ENCODE measurements at regions not wholly inside any gene's neighbourhood (a gene's known extent, or its start where the extent isn't known, plus 50 kb on each side); places are given as distances from the start of the nearest gene placed in this dataset.
"Not testable (repeated sequence)": the region's sequence is repeated elsewhere in the genome, so short reads cannot be mapped to it uniquely, and the experiment has no call there.

DNA sequence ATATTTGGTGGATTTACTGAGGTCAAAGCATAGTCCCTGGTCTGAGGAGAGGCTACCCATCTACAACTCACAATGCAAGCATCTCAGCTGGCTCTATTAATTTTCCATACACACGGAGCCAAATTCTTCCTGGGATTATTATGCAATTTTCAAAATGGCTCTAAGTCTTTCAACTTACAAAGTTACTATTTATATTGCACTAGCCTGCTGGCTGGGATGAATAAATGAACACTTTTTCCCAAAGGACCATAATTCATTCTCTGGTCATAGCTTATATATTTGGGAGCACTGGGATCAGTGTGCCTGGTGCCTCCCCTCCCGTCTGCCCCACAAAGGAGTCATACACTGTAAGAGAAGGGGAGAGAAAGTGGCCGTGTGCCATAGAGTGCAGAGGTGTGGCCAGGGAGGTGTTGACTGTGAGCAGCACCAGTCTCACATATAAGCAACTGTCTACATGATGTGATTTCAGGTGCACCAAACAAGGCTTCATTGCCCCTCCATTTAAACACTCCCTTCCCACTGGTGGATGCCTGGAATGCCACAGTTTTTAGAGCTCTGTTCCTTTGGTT is 88.6 kb downstream of the ZNF92 start:
- ChIA-PET CTCF (interaction anchor here (0.6 kb wide), 1 partner anchor 1909 kb away, joined by 3 read pairs; no protein-coding TSS in a partner anchor), POLR2A (no interaction called here)
- Histone ChIP-seq H3K4me3 (ENCODE audit: low read depth, low read length) (no peak overlapping the region), H3K36me3 (ENCODE audit: control insufficient read depth, insufficient read depth, low read length) (no peaks in the 10 kb centered on the region), H3K27me3 (ENCODE audit: control insufficient read depth, insufficient read depth, low read length) (no peaks in the 10 kb centered on the region)
- no peak for DNase-seq (ENCODE audit: low read depth)
- TF ChIP-seq, protein P1, sequence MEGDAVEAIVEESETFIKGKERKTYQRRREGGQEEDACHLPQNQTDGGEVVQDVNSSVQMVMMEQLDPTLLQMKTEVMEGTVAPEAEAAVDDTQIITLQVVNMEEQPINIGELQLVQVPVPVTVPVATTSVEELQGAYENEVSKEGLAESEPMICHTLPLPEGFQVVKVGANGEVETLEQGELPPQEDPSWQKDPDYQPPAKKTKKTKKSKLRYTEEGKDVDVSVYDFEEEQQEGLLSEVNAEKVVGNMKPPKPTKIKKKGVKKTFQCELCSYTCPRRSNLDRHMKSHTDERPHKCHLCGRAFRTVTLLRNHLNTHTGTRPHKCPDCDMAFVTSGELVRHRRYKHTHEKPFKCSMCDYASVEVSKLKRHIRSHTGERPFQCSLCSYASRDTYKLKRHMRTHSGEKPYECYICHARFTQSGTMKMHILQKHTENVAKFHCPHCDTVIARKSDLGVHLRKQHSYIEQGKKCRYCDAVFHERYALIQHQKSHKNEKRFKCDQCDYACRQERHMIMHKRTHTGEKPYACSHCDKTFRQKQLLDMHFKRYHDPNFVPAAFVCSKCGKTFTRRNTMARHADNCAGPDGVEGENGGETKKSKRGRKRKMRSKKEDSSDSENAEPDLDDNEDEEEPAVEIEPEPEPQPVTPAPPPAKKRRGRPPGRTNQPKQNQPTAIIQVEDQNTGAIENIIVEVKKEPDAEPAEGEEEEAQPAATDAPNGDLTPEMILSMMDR (IDR thresholded peaks at IDR 0.05; ENCODE audit: insufficient read depth, low read depth, low read length), result no peak

DNA sequence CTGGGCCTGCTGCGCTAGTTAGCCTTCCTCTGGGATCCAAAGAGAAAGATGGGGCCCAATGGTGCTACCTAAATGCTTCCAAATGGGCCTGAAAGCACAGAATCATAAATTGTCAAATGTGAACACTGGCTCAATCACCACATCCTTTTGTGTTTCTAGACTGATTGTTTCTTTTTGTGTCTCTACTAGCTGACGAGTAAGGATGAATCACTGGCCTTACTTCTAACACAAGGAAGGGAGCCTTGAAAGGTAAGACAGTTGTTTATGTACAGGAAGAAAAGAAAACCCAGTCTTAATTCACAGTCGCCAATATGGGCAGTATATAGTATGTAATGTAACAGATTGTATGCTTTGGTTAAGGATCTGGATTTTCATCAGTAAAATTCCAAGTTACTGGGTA is 89.5 kb downstream of the ZNF92 start:
- Histone ChIP-seq H3K4me3 (ENCODE audit: low read depth, low read length) (no peak overlapping the region), H3K36me3 (ENCODE audit: control insufficient read depth, insufficient read depth, low read length) (no peaks in the 10 kb centered on the region), H3K27me3 (ENCODE audit: control insufficient read depth, insufficient read depth, low read length) (no peaks in the 10 kb centered on the region)
- CTCF ChIA-PET, result no interaction called here
- POLR2A ChIA-PET, result no interaction called here
- DNase-seq (ENCODE audit: low read depth), result no peak
- TF ChIP-seq, protein P1 (IDR thresholded peaks at IDR 0.05; ENCODE audit: insufficient read depth, low read depth, low read length), result no peak

DNA sequence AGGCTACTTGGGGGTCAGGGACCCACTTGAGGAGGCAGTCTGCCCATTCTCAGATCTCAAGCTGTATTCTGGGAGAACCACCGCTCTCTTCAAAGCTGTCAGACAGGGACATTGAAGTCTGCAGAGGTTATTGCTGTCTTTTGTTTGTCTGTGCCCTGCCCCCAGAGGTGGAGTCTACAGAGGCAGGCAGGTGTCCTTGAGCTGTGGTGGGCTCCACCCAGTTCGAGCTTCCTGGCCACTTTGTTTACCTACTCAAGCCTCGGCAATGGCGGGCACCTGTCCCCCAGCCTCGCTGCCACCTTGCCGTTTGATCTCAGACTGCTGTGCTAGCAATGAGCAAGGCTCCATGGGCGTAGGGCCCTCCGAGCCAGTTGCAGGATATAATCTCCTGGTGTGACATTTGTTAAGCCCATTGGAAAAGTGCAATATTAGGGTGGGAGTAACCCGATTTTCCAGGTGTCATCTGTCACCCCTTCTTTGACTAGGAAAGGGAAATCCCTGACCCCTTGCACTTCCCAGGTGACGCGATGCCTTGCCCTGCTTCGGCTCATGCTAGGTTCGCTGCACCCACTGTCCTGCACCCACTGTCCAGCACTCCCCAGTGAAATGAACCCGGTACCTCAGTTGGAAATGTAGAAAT is 96.4 kb downstream of the ZNF92 start:
- CTCF ChIA-PET; H3K4me3 ChIP-seq (ENCODE audit: low read depth, low read length); H3K27me3 ChIP-seq (ENCODE audit: control insufficient read depth, insufficient read depth, low read length); DNase-seq (ENCODE audit: low read depth); H3K36me3 ChIP-seq (ENCODE audit: control insufficient read depth, insufficient read depth, low read length); POLR2A ChIA-PET: not testable (repeated sequence)

DNA sequence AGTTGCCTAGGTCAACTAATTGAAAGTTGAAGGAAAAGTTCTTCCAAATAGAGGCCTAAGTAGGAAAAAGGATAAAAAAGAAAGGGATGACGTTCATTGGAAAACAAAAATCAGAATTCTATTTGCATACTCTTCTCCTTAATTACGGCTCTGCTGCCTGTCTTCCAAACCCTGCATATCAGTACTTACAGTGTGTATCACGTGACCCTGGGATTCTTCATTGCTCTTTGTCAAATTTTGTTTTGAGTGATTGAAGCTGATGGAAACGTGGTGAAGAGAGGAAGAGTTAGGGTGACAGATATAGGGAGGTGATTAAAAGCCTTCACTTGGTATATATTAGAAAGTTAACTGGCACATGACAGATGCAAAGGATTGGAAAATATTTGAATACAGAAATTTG is 97.9 kb downstream of the ZNF92 start:
- ChIA-PET CTCF (no interaction called here), POLR2A (no interaction called here)
- Histone ChIP-seq H3K4me3 (ENCODE audit: low read depth, low read length) (no peak overlapping the region), H3K27me3 (ENCODE audit: control insufficient read depth, insufficient read depth, low read length) (no peaks in the 10 kb centered on the region), H3K36me3 (ENCODE audit: control insufficient read depth, insufficient read depth, low read length) (no peaks in the 10 kb centered on the region)
- TF ChIP-seq, protein P1 (IDR thresholded peaks at IDR 0.05; ENCODE audit: insufficient read depth, low read depth, low read length), result no peak
- DNase-seq (ENCODE audit: low read depth), result no peak

DNA sequence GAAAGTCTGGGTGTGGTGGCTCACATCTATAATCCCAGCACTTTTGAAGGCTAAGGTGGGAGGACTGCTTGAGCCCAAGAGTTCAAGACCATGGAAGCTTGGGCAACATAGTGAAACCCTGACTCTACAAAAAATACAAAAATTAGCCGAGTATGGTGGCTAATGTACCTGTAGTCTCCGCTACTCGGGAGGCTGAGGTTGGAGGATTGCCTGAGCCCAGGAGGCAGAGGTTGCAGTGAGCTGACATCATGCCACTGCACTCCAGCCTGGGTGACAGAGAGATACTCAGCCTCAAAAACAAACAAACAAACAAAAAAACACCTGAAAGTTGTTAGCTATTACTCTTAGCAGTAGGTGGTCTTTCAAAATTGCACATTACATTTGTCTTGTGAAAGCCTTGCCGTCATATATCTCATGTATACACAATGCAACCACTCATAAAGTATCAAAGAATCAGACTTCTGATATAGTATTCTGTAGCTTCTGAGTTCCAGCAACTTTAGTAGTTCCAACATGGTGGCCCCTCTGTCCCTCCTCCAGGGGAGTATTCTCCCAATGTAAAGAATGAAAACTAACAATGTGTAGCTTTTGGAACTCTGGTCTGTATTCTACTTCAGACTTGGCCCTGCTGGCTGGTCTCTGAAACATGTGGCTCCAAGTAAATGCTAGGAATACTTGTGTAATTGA is 101.5 kb downstream of the ZNF92 start:
- TF ChIP-seq, protein P1 (IDR thresholded peaks at IDR 0.05; ENCODE audit: insufficient read depth, low read depth, low read length), result no peak
- POLR2A ChIA-PET, result no interaction called here
- no peak for DNase-seq (ENCODE audit: low read depth)
- no peaks in the 10 kb centered on the region for H3K36me3 ChIP-seq (ENCODE audit: control insufficient read depth, insufficient read depth, low read length)
- H3K4me3 ChIP-seq (ENCODE audit: low read depth, low read length), result no peak overlapping the region
- no peaks in the 10 kb centered on the region for H3K27me3 ChIP-seq (ENCODE audit: control insufficient read depth, insufficient read depth, low read length)
- CTCF ChIA-PET, result no interaction called here

Data from BJ (cell line).